AG09309 (cell line): ENCODE measurements at regions not wholly inside any gene's neighbourhood (a gene's known extent, or its start where the extent isn't known, plus 50 kb on each side); places are given as distances from the start of the nearest gene placed in this dataset.

ENCODE experiments used
- DNase-seq: peaks from one replicate; pipeline ENCODE4 v3.0.0-alpha.2; 2010; ENCODE audit warnings: low read depth
- H3K4me3 ChIP-seq: 2 replicates; pipeline ENCODE4 v1.5.1; 2011; ENCODE audit warnings: mild to moderate bottlenecking, low read depth, low read length, moderate library complexity; ENCODE audit not compliant: control insufficient read depth
- TF ChIP-seq, protein P1 (sequence below): IDR thresholded peaks from 2 replicates; pipeline ENCODE4 v1.5.1; 2011; ENCODE audit warnings: mild to moderate bottlenecking, low read depth, low read length, inconsistent platforms; ENCODE audit not compliant: insufficient read depth, control insufficient read depth; ENCODE audit errors: missing control alignments

- DNase-seq = no peak
- H3K4me3 ChIP-seq = no peak overlapping the region
- TF ChIP-seq, protein P1, sequence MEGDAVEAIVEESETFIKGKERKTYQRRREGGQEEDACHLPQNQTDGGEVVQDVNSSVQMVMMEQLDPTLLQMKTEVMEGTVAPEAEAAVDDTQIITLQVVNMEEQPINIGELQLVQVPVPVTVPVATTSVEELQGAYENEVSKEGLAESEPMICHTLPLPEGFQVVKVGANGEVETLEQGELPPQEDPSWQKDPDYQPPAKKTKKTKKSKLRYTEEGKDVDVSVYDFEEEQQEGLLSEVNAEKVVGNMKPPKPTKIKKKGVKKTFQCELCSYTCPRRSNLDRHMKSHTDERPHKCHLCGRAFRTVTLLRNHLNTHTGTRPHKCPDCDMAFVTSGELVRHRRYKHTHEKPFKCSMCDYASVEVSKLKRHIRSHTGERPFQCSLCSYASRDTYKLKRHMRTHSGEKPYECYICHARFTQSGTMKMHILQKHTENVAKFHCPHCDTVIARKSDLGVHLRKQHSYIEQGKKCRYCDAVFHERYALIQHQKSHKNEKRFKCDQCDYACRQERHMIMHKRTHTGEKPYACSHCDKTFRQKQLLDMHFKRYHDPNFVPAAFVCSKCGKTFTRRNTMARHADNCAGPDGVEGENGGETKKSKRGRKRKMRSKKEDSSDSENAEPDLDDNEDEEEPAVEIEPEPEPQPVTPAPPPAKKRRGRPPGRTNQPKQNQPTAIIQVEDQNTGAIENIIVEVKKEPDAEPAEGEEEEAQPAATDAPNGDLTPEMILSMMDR = no peak
Observed at GRCh38 chr1:93766451-93766850, 84.8 kb upstream of the BCAR3 start.

DNA sequence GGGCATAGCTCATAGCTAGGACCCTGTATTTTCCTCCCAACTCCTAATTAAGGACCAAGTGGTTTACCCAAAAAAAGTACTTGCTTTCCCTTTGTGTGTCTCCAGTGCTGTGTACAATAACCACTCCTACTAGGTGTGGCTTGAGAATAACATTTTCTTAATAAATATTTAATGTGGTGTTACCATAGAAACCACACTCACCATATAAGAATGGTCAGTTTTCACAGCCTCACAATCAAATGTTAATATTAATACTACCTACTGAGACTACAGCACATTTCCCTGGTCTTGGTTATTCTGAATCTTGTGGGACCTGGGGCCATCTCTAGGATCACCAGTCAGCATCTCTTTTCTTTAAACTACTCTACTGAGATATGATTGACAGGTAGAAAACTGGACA, 83.5 kb upstream of the BCAR3 start:
- DNase-seq = no peak
- TF ChIP-seq, protein P1 = no peak
- H3K4me3 ChIP-seq = no peak overlapping the region

DNA sequence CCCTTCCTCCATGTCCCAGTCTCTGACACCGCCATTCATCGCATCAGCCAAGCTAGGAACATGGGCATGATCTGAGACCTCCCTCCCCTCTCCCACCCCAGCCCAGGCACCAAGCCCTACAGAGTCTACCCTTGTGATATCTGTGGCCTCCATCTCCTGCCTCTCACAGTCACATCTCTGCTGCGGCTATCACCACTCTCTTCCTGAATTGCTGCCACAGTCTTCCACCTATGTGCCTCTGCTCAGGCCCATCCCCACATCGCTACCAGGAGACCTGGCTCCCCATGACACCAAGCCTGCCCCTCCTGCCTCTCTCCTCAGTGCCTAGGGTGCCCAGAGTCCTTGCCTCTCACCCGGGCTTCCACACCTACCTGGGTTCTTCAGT, 82.7 kb upstream of the BCAR3 start:
- no peak overlapping the region for H3K4me3 ChIP-seq
- TF ChIP-seq, protein P1 = no peak
- DNase-seq = no peak

- H3K4me3 ChIP-seq = no peak overlapping the region
- DNase-seq = no peak
- TF ChIP-seq, protein P1 = no peak
Observed at GRCh38 chr1:93763704-93764365, 82.2 kb upstream of the BCAR3 start.

GRCh38 chr1:93758842-93759515, 77.3 kb upstream of the BCAR3 start:
- peak; percentile 61 for DNase-seq
- TF ChIP-seq, protein P1 = no peak
- no peak overlapping the region for H3K4me3 ChIP-seq

DNA sequence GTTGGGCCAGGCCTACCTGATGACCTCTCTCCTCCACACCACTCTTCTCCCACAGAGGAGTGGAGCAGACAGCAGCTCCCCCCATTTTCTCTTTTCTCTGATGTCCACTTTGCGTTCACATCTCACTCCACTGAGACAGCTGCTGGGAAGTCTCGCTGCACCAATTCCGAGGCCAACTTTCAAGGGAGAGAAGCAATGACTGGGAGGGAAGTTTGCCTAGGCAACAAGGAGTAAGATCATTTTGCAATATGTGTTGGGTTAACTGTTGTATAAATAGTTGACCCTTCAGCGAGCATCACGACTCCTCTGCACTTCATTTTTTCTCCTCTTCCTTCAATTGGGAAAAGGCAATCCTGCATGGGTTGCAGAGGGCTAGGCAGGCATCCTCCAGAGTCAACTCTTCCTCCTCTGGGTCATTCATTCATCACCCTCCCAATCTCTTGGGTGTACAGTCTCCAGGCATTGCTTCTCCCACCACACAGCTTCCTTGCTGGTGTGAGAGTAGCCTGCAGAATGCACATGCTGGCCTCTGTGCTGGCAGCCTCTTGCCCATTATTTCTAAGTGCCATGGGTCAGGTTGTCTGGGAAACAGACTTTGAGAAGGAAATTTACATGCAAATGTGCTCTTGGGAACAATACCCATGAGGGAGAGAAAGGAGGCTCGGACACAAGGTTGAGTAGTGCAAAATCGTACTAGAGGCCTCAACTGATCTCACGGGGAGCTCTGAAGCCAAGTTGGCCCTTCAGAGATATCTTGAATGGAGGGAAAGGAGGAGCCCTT, 75.8 kb upstream of the BCAR3 start:
- no peak overlapping the region for H3K4me3 ChIP-seq
- DNase-seq = no peak
- TF ChIP-seq, protein P1 = no peak
